ENCODE measurements at regions not wholly inside any gene's neighbourhood (a gene's known extent, or its start where the extent isn't known, plus 50 kb on each side); places are given as distances from the start of the nearest gene placed in this dataset.
A peak's percentile ranks its signal among the peaks of the same experiment; 100 is the strongest.
"Not testable (repeated sequence)": the region's sequence is repeated elsewhere in the genome, so short reads cannot be mapped to it uniquely, and the experiment has no call there.

DNA sequence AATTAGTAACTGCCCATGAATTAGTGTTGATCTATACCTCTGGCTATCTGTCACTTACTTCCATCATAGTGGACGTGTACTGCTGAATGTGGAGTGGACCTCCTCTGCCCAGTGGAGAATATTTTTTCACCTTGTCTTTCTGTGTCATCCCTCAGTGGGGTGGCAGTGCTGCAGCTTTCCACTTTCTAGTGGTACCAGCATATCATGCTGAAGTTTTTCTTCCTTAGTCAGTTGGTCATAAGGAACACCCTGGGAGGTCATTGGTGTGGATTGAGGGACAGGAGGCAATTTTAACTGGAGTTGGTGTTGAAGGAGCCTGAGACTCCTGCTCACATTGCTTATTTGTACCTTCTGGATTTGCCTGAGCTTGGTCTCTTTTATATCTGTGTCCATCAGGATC, 151.7 kb upstream of the ANKH start:
- DNase-seq (ENCODE audit: low spot score), result no peak

DNA sequence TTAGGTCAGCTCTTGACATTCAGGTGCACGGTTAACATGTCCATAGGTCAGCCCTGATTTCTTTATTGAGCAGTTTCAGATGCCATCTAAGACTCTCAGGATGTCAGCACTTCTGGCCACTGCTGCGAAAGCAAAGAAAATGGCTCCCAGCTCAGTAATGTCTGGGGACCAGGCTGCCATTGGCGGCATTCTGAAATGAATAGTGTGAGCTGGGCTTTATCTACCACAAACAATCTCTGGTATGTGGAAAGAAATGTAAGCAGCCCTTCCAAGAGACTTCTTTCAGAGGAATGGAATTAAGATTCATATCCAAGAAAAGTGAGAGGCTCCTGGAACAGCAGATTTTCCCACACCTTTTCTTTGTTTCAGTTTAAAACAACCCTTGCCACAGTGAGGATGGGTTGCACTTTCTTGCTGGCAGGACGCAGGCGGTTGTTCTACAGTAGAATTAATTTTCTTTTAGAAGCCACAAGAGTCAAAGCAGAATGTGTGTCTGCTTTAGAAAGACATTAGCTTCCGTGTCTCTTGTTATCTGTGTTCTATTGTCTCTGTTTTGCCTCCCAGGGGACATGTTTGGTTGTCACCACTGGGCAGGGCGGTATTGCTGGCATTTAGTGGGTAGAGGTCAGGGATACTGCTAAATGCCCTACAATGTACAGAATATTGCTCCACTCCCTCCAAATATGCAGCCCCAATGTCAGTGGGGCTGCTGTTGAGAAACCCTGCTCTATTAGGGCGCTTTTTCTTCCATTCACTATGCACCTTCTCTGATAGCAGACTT, 149.9 kb upstream of the ANKH start:
- no peak for DNase-seq (ENCODE audit: low spot score)

DNA sequence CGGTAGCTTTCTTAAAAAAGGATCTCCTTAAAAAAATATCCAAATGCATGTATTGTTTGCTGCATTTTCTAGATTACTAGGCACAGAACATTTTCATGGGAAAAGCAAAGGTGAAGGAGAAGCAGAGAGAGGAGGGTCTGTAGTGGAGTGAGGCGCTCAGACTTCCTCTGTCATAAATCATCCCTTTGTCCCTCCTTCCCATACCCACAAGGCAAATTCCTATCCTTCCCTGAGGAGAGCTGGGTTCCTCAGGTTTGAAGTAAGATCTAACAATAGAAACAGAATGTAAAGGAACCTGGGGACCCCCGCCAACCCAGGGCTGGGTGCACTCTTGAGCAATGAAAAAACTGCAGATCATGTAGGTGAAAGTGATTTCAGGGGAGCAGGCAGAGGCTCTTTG, 149.2 kb upstream of the ANKH start:
- DNase-seq (ENCODE audit: low spot score), result no peak

DNA sequence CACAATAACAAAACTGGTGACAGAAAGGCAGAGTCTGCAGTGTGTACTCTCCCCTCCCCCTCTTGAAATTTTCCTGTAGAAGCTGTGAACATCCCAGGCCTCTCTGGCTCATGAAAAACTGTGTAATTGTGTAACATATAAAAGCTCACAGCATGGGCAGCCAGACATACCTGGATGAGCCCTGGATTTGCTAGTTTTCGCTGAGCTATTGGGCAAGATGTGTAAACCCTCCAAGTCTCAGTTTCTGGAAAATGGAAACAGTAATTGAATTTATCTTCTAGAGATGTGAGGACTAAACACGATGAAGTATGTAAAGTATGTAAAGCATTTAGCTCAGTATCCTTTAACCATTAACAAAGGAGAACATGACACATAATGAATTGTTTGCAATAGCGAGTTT, 143.2 kb upstream of the ANKH start:
- DNase-seq (ENCODE audit: low spot score), result no peak

DNA sequence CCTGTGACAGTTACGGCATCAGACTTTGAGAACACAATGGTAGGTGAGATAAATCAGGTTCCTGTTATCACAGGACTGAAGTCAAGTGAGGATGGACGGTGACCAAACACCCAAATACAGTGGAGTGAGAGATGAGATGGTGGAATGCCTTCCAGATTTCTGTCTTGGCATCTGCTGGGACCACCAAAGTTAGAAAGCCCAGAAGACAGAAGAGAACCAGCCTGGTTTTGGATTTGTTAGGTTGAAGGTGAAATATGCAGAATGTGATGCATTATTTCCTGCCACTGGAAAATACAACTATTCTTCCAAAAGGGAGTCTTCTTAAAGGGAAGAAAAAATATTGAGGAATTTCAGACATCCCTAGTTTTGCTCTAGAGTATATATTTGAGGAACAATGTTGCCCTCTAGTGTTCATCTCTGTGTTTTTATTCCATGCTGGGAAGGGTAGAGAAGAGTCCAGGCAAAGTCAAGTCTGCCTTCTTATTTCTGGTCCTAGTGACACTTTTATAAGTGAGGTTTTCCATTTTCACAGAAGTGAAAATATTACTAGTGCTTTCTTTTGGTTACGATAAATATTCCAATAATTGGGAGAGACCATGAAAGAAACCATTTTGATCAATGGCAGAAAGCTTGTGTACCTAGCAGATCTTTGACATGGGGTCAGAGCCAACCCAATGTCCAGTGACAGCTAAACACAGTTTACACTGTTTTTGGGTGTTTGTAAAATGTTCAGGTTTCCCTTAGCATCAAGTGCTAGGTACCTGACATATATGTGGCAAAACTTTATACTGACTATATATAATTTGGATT, 142.3 kb upstream of the ANKH start:
- peak; percentile 70 for DNase-seq (ENCODE audit: low spot score)

DNA sequence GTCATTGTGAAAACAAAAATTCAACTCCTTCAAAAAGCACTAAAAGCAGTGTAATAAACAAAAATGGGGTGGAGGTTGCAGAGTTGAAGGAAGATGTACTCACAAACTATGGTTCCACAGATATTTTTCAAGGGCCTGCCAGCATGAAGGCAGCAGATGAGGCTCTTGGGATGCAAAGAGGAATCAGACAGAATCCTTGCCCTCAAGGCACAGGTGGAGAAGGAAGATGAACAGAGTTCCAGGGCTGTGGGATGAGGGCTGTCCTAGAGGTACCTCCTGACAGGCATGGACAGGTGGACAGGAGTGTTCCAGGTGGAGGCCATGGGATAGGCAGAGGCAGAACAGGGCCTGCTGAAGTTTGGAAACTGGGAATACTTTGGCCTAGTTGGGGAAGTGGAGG, 140.5 kb upstream of the ANKH start:
- DNase-seq (ENCODE audit: low spot score), result no peak

DNA sequence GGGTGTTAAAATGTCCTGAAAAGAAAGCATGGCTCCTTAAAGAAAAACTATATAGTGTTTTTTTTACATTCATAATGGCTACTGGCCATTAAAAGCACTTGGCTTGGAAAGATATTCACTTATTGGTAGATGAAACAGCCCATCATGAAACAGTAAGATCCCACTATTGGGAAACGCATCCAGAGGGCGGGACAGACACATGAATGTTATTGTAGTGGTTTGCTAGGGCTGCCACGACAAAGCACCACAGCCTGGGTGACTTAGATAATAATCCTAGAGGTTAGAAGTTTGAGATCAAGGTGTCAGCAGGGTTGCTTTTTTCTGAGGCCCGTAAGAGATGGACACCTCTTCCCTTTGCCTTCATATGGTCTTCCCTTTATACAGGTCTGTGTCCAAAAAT, 139.4 kb upstream of the ANKH start:
- no peak for DNase-seq (ENCODE audit: low spot score)

DNA sequence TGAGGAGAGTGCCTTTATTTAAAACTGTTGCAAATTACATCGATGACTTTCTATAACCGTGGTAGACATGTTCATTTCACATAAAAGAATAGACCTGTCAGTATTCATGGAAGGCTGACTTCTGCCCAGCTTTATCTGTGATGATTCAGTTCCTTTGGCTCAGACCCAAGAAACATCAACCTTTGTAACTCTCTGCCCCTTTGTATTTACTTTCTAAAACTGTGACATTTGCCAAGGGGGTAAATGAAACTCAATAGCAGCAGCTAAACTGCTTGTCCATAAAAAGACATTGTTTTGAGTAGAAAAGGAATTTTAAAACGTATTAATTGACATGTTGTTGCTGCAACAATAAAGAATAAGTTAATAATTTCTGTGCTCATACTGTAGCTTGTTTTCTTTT, 137.8 kb upstream of the ANKH start:
- no peak for DNase-seq (ENCODE audit: low spot score)

DNA sequence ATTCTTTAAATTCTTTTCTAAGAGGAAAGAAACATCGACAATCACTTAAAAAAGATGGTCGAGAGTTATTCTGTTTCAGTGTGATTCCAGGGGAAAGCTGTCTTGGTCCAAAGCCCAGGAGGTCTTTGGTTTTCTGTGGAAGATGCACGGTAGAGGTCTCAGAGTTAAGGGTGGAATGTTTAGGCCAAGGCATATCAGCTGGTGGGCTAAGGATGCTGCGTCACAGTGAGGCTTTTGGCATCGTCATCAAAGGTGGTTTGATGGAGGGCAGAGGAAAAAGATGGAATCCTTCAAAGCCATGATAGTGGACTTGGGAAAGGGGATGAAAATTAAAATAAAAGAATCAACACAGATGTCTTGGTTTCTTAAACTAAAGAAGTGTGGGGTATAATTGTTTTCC, 137.3 kb upstream of the ANKH start:
- no peak for DNase-seq (ENCODE audit: low spot score)

DNA sequence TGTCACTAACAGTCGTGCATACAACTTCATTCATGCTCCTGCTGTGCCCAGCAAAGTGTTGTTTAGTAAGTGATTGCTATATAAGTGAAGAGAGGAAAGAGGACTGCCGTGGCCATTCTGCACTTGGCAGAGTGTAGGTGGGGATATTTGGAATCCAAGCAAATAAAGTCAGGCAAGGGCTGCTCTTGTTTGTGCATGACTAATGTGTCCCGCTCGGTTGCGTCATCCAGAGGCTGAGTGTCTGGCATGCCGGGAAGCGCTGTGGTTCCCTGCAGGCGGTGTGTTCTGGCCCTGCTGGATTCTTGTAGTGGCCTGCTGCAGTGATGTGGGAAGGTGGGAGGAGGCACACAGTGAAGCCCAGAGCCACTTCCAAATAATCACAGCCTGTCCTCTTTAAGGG, 136.9 kb upstream of the ANKH start:
- DNase-seq (ENCODE audit: low spot score), result no peak

DNA sequence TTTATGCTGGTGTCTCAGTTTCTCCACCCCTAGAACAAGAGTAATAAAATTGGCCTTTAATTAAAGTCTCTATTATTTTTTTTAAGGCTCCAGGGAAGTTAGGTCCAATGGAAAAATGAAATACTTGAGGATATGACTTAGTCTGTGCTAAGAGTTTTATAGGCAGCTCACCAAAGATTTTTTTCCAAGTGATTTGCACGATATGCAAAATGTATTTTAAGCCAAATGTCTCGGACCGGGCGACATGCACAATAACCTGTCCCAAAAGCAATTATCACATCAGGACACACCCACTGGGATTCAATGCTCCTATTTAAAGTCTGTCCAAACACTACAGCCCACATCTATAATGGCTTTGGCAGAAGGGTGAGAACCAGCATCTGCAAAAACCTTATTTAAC, 136.1 kb upstream of the ANKH start:
- DNase-seq (ENCODE audit: low spot score), result no peak

DNA sequence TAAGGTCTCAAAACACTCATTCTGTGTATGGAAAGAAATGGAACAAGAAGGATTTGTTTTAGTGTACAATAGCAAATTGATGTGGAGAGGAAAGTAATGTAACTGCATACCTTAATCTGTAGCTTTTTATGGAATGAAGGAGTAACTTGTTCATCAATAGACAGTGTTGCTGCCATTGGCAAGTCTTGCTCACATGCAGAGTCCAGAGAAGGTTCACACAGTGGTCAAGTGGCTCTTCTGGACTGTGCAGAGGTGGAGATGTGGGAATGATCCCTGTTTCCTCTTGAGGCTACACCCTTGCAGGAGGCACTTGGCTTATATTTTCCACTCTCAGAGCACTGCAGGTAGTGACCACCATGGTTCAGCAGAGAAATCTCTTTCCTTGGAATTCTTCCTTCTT, 132.9 kb upstream of the ANKH start:
- DNase-seq (ENCODE audit: low spot score), result no peak

DNA sequence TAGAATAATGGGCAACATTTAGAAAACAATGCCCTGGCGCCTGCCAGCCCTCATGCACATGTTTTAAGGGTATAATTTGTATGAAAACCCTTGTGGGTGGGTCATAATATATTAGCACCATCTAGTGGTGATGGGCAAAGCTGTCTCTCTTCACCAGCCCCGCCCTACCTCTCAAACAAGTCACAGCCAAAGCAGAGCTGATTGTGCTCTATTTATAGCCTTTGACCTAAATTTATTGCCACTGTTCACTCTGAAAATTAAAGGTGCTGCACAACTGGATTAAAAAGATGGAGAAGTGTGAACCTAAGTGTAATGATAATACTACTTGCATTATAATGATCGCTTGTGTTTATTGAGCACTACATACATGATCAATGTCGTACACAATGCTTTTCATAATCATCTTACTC, 131.9 kb upstream of the ANKH start:
- peak; percentile 78 for DNase-seq (ENCODE audit: low spot score)

DNA sequence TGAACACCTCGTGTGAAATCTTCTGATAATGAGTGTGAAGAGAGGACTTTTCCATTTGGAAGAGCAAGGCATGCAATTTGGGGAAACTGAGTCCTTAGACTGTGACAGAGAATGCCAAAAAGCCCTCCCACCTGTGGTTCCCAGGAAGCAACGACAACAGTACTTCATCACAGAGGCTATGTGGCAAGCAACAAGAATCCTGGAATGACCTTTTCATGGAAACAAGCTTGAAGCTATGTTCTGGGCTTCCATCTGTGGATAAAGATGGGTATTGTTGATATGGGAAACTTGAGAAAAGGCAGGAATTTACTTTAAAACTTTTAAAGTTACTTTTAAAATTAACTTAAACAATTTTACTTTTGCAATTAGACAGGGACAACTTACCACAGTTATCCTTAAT, 131.2 kb upstream of the ANKH start:
- no peak for DNase-seq (ENCODE audit: low spot score)

DNA sequence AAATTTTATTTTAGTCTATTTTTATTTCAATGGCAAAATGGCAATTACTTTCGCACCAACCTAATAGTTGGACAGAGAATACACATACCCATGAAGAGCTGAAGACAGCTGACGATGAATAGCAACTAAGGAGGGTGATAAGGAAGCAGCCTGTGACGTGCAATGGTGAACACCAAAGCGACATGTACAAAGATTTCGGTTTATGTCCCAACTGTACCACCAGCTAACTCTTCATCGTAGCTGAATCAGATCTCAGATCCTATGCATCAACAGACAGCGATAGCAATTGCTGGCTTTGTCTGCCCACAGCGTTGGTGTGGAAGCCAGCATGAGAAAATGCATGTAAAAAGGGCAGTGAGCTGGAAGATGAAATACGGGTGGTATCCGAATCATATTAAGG, 130.6 kb upstream of the ANKH start:
- DNase-seq (ENCODE audit: low spot score), result no peak

DNA sequence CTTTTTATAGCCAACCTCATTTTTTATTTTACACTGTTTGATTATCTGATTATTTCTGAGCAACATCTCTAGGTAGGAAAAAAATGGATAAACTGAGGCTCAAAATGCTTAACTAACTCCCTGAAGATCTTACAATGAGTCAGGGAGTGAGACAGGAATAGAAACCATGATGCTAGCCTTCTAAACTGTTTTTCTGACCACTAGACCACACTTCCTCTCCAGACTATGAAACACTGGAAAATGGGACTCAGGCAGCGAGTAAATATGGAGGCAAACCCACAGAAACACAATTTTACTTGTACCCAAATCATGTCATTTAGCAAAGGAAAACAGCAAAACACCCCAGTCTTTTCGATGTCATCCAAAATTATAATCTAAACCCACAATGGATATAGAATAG, 129.9 kb upstream of the ANKH start:
- DNase-seq (ENCODE audit: low spot score), result no peak

DNA sequence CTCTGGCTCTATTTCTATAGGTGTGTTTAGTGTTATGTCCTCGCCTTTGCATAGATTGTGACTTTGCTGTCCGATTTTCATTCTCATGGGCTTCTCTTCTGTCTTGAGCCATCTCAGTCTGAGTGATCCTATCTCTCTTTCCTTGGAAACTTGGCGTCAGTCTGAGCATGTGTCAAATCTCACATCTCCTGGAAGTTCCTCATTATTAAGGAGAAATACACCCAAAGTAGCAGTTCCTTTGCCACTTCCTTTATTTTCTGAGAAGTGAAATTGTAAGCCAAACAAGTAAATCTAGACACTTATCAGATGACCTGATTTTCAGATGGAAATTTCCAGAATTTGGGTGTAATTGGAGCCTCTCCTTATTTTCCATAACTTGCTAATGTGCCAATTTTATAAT, 126.9 kb upstream of the ANKH start:
- DNase-seq (ENCODE audit: low spot score), result no peak

DNA sequence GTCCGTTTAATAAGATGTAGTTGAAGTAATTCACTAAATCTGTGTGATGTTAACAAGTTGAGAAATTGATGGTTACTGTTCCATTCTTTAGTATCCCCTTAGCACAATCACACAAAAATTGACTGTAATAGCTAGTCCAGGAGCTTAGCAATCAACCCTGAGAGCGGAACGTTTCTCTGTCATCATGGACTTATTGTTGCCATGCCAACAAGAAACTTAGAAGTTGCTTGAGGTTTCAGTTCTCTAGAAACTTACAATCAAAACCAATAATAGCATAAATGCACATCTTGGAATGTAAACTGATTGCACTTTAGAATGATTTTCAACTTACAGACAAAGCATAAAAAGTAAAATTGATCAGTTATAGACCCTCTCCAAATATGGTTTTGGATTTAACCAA, 125.4 kb upstream of the ANKH start:
- no peak for DNase-seq (ENCODE audit: low spot score)

DNA sequence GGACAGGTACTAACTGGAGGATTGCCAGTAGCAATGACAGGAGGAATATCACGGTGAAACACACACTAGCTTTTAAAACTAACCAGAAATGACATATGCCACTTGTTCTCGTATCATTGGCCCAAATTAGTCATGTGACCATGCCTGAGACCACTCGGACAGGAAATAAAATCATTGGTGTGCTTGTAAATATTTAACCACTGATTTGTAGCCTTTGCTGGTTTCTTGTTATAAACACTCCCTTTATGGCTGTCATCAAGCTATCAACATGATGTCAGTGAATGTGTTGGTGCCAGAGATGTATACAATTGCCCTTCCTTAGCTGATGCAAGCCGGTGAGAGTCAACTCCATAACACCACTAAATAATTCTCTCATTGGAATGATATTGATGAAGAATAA, 123.7 kb upstream of the ANKH start:
- no peak for DNase-seq (ENCODE audit: low spot score)

DNA sequence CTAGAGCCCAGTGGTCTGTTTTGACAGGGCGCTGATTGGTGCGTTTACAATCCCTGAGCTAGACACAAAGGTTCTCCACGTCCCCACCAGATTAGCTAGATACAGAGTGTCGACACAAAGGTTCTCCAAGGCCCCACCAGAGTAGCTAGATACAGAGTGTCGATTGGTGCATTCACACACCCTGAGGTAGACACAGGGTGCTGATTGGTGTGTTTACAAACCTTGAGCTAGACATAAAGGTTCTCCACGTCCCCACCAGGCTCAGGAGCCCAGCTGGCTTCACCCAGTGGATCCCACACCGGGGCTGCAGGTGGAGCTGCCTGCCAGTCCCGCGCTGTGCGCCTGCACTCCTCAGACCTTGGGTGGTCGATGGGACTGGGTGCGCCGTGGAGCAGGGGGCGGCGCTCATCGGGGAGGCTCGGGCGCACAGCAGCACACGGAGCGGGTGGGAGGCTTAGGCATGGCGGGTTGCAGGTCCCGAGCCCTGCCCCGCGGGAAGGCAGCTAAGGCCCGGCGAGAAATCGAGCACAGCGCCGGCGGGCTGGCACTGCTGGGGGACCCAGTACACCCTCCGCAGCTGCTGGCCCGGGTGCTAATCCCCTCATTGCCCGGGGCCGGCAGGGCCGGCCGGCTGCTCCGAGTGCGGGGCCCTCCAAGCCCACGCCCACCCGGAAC, 122.0 kb upstream of the ANKH start:
- DNase-seq (ENCODE audit: low spot score), result not testable (repeated sequence)

DNA sequence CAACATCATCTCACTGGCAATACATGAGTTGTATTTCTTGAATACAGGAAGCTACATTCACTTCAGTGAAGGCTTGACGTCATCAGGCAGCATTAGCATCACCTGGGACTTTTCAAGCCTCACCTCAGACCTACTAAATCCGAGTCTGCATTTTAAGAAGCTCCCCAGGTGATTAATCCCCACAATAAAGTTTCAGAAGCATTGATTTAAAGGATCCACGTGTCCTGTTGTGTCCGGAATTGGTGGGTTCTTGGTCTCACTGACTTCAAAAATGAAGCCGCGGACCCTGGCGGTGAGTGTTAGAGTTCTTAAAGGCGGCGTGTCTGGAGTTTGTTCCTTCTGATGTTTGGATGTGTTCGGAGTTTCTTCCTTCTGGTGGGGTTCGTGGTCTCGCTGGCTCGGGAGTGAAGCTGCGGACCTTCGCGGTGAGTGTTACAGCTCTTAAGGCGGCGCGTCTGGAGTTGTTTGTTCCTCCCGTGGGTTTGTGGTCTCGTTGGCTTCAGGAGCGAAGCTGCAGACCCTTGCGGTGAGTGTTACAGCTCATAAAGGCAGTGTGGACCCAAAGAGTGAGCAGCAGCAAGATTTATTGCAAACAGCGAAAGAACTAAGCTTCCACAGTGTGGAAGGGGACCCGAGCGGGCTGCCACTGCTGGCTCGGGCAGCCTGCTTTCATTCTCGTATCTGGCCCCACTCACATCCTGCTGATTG, 121.3 kb upstream of the ANKH start:
- not testable (repeated sequence) for DNase-seq (ENCODE audit: low spot score)

DNA sequence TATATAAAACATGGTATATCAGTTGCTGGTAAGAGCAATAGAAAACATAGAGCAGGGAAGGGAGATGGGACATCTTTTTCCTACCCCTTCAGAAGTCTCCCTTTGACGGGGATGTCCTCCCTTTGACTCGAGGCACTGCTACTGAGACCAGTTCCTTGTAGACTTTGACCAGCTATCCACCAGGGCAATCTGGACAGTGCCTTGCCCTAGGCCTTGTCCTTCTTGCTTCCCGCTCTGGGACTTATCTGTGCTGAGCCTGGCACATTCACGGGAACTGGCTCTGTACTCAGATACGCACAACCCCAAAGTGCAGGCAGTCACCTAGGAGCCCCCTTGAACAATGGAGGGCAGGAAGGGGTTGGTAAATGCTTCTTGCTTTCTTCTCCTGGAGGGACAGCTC, 116.6 kb upstream of the ANKH start:
- DNase-seq (ENCODE audit: low spot score), result no peak

All from SK-N-DZ (cell line).